ENCODE measurements at regions not wholly inside any gene's neighbourhood (a gene's known extent, or its start where the extent isn't known, plus 50 kb on each side); places are given as distances from the start of the nearest gene placed in this dataset.

DNA sequence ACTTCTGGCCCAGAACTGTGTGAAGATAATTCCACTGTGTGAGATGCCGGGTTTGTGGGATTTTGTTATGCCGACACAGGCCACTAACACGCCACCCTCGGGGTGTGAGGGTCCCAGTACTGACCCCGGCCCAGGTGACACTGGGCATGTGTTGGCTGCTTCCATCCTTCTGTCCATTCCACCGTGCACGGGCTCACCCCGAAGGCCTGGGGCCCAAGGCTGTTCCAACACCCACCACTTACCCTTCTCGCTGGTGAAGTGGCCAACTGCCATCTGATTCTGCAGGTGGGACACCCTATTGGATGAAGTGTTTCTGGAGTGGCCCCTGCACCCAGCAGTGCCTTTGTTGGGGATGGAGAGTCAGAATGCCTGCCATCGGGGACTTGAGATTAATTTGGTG, 1307.5 kb downstream of the BRD1 start:
- H3K36me3 Mint-ChIP-seq (ENCODE audit: low read depth) = no peaks in the 10 kb centered on the region
- no peak for DNase-seq (ENCODE audit: low read depth, low spot score)
- TF ChIP-seq, protein P1, sequence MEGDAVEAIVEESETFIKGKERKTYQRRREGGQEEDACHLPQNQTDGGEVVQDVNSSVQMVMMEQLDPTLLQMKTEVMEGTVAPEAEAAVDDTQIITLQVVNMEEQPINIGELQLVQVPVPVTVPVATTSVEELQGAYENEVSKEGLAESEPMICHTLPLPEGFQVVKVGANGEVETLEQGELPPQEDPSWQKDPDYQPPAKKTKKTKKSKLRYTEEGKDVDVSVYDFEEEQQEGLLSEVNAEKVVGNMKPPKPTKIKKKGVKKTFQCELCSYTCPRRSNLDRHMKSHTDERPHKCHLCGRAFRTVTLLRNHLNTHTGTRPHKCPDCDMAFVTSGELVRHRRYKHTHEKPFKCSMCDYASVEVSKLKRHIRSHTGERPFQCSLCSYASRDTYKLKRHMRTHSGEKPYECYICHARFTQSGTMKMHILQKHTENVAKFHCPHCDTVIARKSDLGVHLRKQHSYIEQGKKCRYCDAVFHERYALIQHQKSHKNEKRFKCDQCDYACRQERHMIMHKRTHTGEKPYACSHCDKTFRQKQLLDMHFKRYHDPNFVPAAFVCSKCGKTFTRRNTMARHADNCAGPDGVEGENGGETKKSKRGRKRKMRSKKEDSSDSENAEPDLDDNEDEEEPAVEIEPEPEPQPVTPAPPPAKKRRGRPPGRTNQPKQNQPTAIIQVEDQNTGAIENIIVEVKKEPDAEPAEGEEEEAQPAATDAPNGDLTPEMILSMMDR (conservative IDR thresholded peaks at IDR 0.05) = no peak
- no peak overlapping the region for H3K4me3 Mint-ChIP-seq
- no peak overlapping the region for H3K27ac Mint-ChIP-seq (ENCODE audit: unreplicated experiment)
- H3K4me1 Mint-ChIP-seq = peaks cover 41% of the 10 kb centered on the region
- H3K27me3 Mint-ChIP-seq (ENCODE audit: low read depth) = no peaks in the 10 kb centered on the region
- no peaks in the 10 kb centered on the region for H3K9me3 Mint-ChIP-seq

DNA sequence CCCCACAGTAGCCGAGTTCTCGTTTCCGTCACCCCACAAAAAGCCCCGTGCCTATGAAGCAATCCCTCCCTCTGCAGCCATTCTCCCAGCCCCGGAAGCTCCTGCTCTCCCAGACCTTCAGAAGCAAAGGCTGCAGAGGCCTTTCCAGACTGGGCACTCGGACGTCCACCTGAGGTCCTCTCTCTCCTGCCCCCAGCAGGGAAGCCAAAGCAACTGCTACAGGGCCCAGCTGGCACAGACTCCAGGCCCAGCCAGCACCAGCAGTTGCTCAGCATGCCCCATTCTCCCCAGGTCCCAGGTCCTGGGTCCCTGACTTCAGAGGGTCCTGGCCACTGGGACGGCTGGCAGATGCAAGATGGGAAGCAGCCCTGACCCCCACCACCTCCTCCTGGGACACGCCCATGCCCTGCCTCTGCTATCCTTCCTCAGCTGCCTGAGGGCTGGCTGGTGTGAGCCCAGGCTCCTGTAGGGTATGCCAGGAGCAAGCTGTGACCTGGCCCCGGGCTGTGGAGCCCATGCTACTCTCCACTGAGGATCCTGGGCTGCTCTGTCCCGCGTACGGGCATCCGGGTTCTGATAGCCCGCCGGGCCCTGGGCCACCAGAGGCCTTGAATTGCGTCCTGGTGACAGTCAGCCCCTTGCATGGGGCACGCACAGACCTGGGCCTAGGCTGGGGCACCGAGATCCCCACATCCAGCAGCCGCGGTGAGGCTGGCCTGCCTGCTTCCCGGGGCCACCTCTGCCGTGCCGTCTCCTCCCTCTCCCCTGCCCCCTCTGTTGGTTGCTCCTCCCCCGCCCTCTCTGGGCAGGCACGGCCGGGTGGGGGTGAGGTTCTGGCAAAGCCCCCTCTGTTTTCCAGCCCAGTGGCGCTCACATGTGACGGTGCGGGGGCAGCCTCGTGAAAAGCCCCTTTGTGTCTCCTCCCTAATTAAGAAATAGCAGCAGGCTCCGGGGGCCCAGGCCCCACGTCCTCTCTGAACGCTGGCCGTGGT, 1310.3 kb downstream of the BRD1 start:
- Mint-ChIP-seq H3K27ac (ENCODE audit: unreplicated experiment) (peak overlapping the region; percentile 96), H3K27me3 (ENCODE audit: low read depth) (no peaks in the 10 kb centered on the region)

DNA sequence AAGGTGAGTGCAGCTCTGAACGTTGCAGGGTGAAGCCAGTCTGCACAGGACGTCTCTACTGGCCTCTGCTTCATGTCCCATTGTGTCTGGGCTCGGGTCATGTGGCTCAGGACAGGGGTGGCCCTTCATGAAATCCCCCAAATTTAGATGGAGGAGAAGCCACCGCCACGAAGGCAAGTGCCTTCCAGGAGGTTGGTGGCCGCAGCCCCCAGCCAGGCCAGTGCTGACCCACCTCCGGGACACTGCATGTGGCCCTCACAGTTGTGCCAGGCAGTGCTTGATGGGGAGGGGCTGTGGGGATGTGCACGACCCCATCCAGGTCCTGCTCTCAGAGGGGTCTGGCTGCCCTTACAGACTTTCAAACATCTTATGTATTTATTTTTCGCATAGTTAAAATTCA, 1311.1 kb downstream of the BRD1 start:
- no peak for DNase-seq (ENCODE audit: low read depth, low spot score)
- H3K27me3 Mint-ChIP-seq (ENCODE audit: low read depth) = no peaks in the 10 kb centered on the region
- H3K27ac Mint-ChIP-seq (ENCODE audit: unreplicated experiment) = peak overlapping the region; percentile 86
- H3K4me3 Mint-ChIP-seq = peak overlapping the region; percentile 34
- H3K36me3 Mint-ChIP-seq (ENCODE audit: low read depth) = no peaks in the 10 kb centered on the region
- no peaks in the 10 kb centered on the region for H3K9me3 Mint-ChIP-seq
- TF ChIP-seq, protein P1 (conservative IDR thresholded peaks at IDR 0.05) = no peak
- peaks cover 38% of the 10 kb centered on the region for H3K4me1 Mint-ChIP-seq

More for the DNA sequence above, 1310.3 kb downstream of the BRD1 start:
- Mint-ChIP-seq H3K4me1 (peaks cover 41% of the 10 kb centered on the region), H3K36me3 (ENCODE audit: low read depth) (no peaks in the 10 kb centered on the region), H3K4me3 (peak overlapping the region; percentile 77), H3K9me3 (no peaks in the 10 kb centered on the region)
- TF ChIP-seq, protein P1 (conservative IDR thresholded peaks at IDR 0.05) = no peak
- peak; percentile 68 for DNase-seq (ENCODE audit: low read depth, low spot score)

DNA sequence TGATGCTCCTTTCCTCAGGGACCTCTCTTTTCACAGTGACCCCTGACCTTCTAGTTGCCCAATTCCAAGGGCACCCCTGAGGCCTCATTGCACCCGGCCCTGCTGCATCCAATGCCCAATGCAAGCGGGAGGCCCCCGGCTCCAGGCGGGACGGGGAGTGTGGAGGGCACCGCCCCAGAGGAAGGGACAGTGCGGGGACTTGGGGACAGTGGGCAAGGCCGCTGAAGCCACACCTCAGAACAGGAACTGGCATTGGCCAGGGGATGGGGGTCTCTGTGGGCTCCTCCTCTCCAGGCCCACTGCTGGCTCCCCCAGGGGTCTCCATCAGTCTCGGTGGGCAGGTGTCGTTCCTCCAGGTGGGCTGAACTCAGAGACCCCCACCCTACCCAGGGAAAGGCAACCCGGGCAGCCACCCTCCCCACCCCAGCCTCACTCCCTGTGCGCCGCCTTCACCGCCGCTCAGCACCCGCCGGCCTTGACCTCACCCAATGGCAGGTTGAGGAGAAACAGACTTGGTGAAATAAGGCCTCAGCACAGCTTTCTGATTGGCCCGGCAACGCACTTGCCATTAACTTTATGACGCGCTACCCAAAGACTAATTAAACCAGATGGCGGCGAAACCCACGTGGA, 1312.0 kb downstream of the BRD1 start:
- no peak for DNase-seq (ENCODE audit: low read depth, low spot score)
- H3K9me3 Mint-ChIP-seq = no peaks in the 10 kb centered on the region
- H3K27ac Mint-ChIP-seq (ENCODE audit: unreplicated experiment) = no peak overlapping the region
- TF ChIP-seq, protein P1 (conservative IDR thresholded peaks at IDR 0.05) = no peak
- no peaks in the 10 kb centered on the region for H3K36me3 Mint-ChIP-seq (ENCODE audit: low read depth)
- H3K27me3 Mint-ChIP-seq (ENCODE audit: low read depth) = no peaks in the 10 kb centered on the region
- H3K4me3 Mint-ChIP-seq = no peak overlapping the region
- peaks cover 30% of the 10 kb centered on the region for H3K4me1 Mint-ChIP-seq

DNA sequence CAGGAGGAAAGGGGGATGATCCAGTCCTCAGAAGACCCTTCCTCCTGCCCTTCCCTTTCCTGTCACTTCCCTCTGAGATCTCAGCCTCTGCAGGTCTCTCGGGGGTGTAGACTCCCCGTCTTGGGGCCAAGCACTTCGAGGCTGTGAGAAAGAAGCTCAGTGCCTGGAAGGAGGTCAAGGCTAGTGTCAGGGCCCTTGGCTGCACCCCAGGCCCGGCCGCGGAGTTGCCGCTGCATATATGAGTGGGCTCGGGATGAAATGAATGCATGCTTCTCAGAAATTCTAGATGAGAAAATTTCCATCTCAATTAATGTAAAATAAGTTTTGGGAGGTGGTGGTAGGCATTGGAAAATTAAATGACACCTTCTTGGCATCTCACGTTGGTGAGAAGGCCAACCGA, 1313.7 kb downstream of the BRD1 start:
- Mint-ChIP-seq H3K4me1 (peaks cover 27% of the 10 kb centered on the region), H3K4me3 (no peak overlapping the region), H3K27me3 (ENCODE audit: low read depth) (no peaks in the 10 kb centered on the region), H3K27ac (ENCODE audit: unreplicated experiment) (no peak overlapping the region), H3K9me3 (no peaks in the 10 kb centered on the region), H3K36me3 (ENCODE audit: low read depth) (no peaks in the 10 kb centered on the region)
- TF ChIP-seq, protein P1 (conservative IDR thresholded peaks at IDR 0.05) = no peak
- DNase-seq (ENCODE audit: low read depth, low spot score) = no peak

All from neural crest cell (in vitro differentiated cells).